ENCODE measurements at regions not wholly inside any gene's neighbourhood (a gene's known extent, or its start where the extent isn't known, plus 50 kb on each side); places are given as distances from the start of the nearest gene placed in this dataset.
"Not testable (repeated sequence)": the region's sequence is repeated elsewhere in the genome, so short reads cannot be mapped to it uniquely, and the experiment has no call there.

- no peak for DNase-seq
Observed at GRCh38 chr12:13433768-13434167, 237.2 kb downstream of the EMP1 start.

- DNase-seq, result no peak
Observed at GRCh38 chr12:13431041-13431440, 234.5 kb downstream of the EMP1 start.

GRCh38 chr12:13428538-13429265 lies 232.2 kb downstream of the EMP1 start:
- DNase-seq, result no peak

GRCh38 chr12:13425766-13426165 lies 229.2 kb downstream of the EMP1 start:
- DNase-seq, result no peak

GRCh38 chr12:13422291-13422690 lies 225.8 kb downstream of the EMP1 start:
- DNase-seq, result no peak

- no peak for DNase-seq
Observed at GRCh38 chr12:13417516-13417915, 221.0 kb downstream of the EMP1 start.

- no peak for DNase-seq
Observed at GRCh38 chr12:13411287-13411686, 214.8 kb downstream of the EMP1 start.

GRCh38 chr12:13405961-13406703 lies 209.6 kb downstream of the EMP1 start:
- no peak for DNase-seq

GRCh38 chr12:13404631-13405473 lies 208.3 kb downstream of the EMP1 start:
- DNase-seq, result no peak

- DNase-seq, result no peak
Observed at GRCh38 chr12:13404111-13404628, 207.6 kb downstream of the EMP1 start.

- DNase-seq, result not testable (repeated sequence)
Observed at GRCh38 chr12:13391375-13391774, 194.8 kb downstream of the EMP1 start.

GRCh38 chr12:13390918-13391317 lies 194.4 kb downstream of the EMP1 start:
- no peak for DNase-seq

- no peak for DNase-seq
Observed at GRCh38 chr12:13390381-13390861, 193.9 kb downstream of the EMP1 start.

- DNase-seq, result no peak
Observed at GRCh38 chr12:13387101-13387500, 190.6 kb downstream of the EMP1 start.

- DNase-seq, result no peak
Observed at GRCh38 chr12:13386323-13387039, 190.0 kb downstream of the EMP1 start.

- no peak for DNase-seq
Observed at GRCh38 chr12:13383379-13383778, 186.9 kb downstream of the EMP1 start.

- no peak for DNase-seq
Observed at GRCh38 chr12:13380297-13380696, 183.8 kb downstream of the EMP1 start.

GRCh38 chr12:13379531-13380188 lies 183.1 kb downstream of the EMP1 start:
- no peak for DNase-seq

GRCh38 chr12:13377698-13378097 lies 181.2 kb downstream of the EMP1 start:
- no peak for DNase-seq

GRCh38 chr12:13376610-13377373 lies 180.3 kb downstream of the EMP1 start:
- DNase-seq, result no peak
